LNCAP (cell line): ENCODE measurements at regions not wholly inside any gene's neighbourhood (a gene's known extent, or its start where the extent isn't known, plus 50 kb on each side); places are given as distances from the start of the nearest gene placed in this dataset.

ENCODE experiments used
- CTCF ChIP-seq: fragments of 450-650 bp; IDR thresholded peaks from 2 replicates; pipeline ENCODE4 v1.5.1; 2017; ENCODE audit warnings: mild to moderate bottlenecking

- peak; percentile 52 for TF ChIP-seq CTCF
Measured at GRCh38 chr1:39132505-39133339, 71.8 kb upstream of the MACF1 start.

- TF ChIP-seq CTCF, result no peak
Measured at GRCh38 chr1:39133340-39133684, 71.2 kb upstream of the MACF1 start.

GRCh38 chr1:39134768-39135333 is 69.6 kb upstream of the MACF1 start:
- TF ChIP-seq CTCF, result no peak

GRCh38 chr1:39136638-39137037 is 67.9 kb upstream of the MACF1 start:
- TF ChIP-seq CTCF, result no peak

- no peak for TF ChIP-seq CTCF
Measured at GRCh38 chr1:39139723-39140360, 64.7 kb upstream of the MACF1 start.

GRCh38 chr1:39141925-39142324 is 62.6 kb upstream of the MACF1 start:
- no peak for TF ChIP-seq CTCF

- TF ChIP-seq CTCF, result no peak
Measured at GRCh38 chr1:39142401-39143060, 62.0 kb upstream of the MACF1 start.
